Nephron progenitor cell (in vitro differentiated cells): ENCODE measurements at regions not wholly inside any gene's neighbourhood (a gene's known extent, or its start where the extent isn't known, plus 50 kb on each side); places are given as distances from the start of the nearest gene placed in this dataset.
"Not testable (repeated sequence)": the region's sequence is repeated elsewhere in the genome, so short reads cannot be mapped to it uniquely, and the experiment has no call there.

ENCODE experiments used
- DNase-seq: peaks from one replicate; pipeline ENCODE4 v3.0.0; 2021
- H3K27ac Mint-ChIP-seq: 2 replicates; pipeline ENCODE4 v1.8.0; 2021; ENCODE audit warnings: mild to moderate bottlenecking, moderate library complexity, mixed read lengths
- H3K27me3 Mint-ChIP-seq: 2 replicates; pipeline ENCODE4 v1.8.0; 2021; ENCODE audit warnings: mild to moderate bottlenecking, low read depth, mixed read lengths; ENCODE audit not compliant: poor library complexity
- H3K36me3 Mint-ChIP-seq: 2 replicates; pipeline ENCODE4 v1.8.0; 2021; ENCODE audit warnings: low read depth, mixed read lengths
- H3K4me1 Mint-ChIP-seq: 2 replicates; pipeline ENCODE4 v1.8.0; 2021; ENCODE audit warnings: mixed read lengths
- H3K4me3 Mint-ChIP-seq: 2 replicates; pipeline ENCODE4 v1.8.0; 2021; ENCODE audit warnings: mild to moderate bottlenecking, moderate library complexity, mixed read lengths
- H3K9me3 Mint-ChIP-seq: 2 replicates; pipeline ENCODE4 v1.8.0; 2021; ENCODE audit warnings: mild to moderate bottlenecking, moderate library complexity, mixed read lengths
- CTCF ChIP-seq: fragments of 200-600 bp; sonication (generic); IDR thresholded peaks from 2 replicates; pipeline ENCODE4 v1.5.0; 2021; ENCODE audit warnings: antibody characterized with exemption

- Mint-ChIP-seq H3K36me3 (no peaks in the 10 kb centered on the region), H3K27ac (no peak overlapping the region), H3K4me3 (no peak overlapping the region), H3K9me3 (no peaks in the 10 kb centered on the region), H3K4me1 (peaks cover 8% of the 10 kb centered on the region), H3K27me3 (peaks cover 52% of the 10 kb centered on the region)
- no peak for TF ChIP-seq CTCF
- DNase-seq, result no peak
These were observed 77.8 kb upstream of the ZNF184 start for GRCh38 chr6:27550692-27551091.

- H3K4me3 Mint-ChIP-seq, H3K27ac Mint-ChIP-seq, H3K36me3 Mint-ChIP-seq, H3K9me3 Mint-ChIP-seq, DNase-seq: not testable (repeated sequence)
- peaks cover 63% of the 10 kb centered on the region for H3K27me3 Mint-ChIP-seq
- peaks cover 20% of the 10 kb centered on the region for H3K4me1 Mint-ChIP-seq
These were observed 76.3 kb upstream of the ZNF184 start for GRCh38 chr6:27549241-27549598.

GRCh38 chr6:27547157-27548075 lies 74.5 kb upstream of the ZNF184 start:
- H3K4me1 Mint-ChIP-seq, result peaks cover 16% of the 10 kb centered on the region
- no peak for TF ChIP-seq CTCF
- DNase-seq, result peak; percentile 72
- H3K36me3 Mint-ChIP-seq, result peaks cover 6% of the 10 kb centered on the region
- peak overlapping the region; percentile 91 for H3K4me3 Mint-ChIP-seq
- H3K9me3 Mint-ChIP-seq, result peaks cover 9% of the 10 kb centered on the region
- H3K27me3 Mint-ChIP-seq, result peaks cover 64% of the 10 kb centered on the region
- H3K27ac Mint-ChIP-seq, result no peak overlapping the region

GRCh38 chr6:27546522-27546921 lies 73.6 kb upstream of the ZNF184 start:
- DNase-seq, result no peak
- peak overlapping the region; percentile 91 for H3K4me3 Mint-ChIP-seq
- peaks cover 68% of the 10 kb centered on the region for H3K27me3 Mint-ChIP-seq
- TF ChIP-seq CTCF, result no peak
- peaks cover 16% of the 10 kb centered on the region for H3K4me1 Mint-ChIP-seq
- H3K36me3 Mint-ChIP-seq, result peaks cover 6% of the 10 kb centered on the region
- H3K27ac Mint-ChIP-seq, result no peak overlapping the region
- H3K9me3 Mint-ChIP-seq, result peaks cover 17% of the 10 kb centered on the region

- DNase-seq, result peak; percentile 80
- TF ChIP-seq CTCF, result no peak
- peak overlapping the region; percentile 92 for H3K4me3 Mint-ChIP-seq
- peaks cover 20% of the 10 kb centered on the region for H3K9me3 Mint-ChIP-seq
- H3K36me3 Mint-ChIP-seq, result peaks cover 6% of the 10 kb centered on the region
- peaks cover 16% of the 10 kb centered on the region for H3K4me1 Mint-ChIP-seq
- H3K27ac Mint-ChIP-seq, result peak overlapping the region; percentile 64
- H3K27me3 Mint-ChIP-seq, result peaks cover 72% of the 10 kb centered on the region
These were observed 72.6 kb upstream of the ZNF184 start for GRCh38 chr6:27545271-27546046.

- peak overlapping the region; percentile 92 for H3K4me3 Mint-ChIP-seq
- peaks cover 77% of the 10 kb centered on the region for H3K27me3 Mint-ChIP-seq
- H3K36me3 Mint-ChIP-seq, result peaks cover 6% of the 10 kb centered on the region
- no peak overlapping the region for H3K27ac Mint-ChIP-seq
- TF ChIP-seq CTCF, result no peak
- H3K4me1 Mint-ChIP-seq, result peaks cover 16% of the 10 kb centered on the region
- peak; percentile 29 for DNase-seq
- H3K9me3 Mint-ChIP-seq, result peaks cover 20% of the 10 kb centered on the region
These were observed 71.8 kb upstream of the ZNF184 start for GRCh38 chr6:27544612-27545260.

- peaks cover 16% of the 10 kb centered on the region for H3K4me1 Mint-ChIP-seq
- H3K27ac Mint-ChIP-seq, result not testable (repeated sequence)
These were observed 71.2 kb upstream of the ZNF184 start for GRCh38 chr6:27544135-27544534.

More at GRCh38 chr6:27544135-27544534, 71.2 kb upstream of the ZNF184 start:
- Mint-ChIP-seq H3K4me3 (peak overlapping the region; percentile 92), H3K9me3 (peaks cover 20% of the 10 kb centered on the region), H3K27me3 (peaks cover 83% of the 10 kb centered on the region)
- DNase-seq, H3K36me3 Mint-ChIP-seq: not testable (repeated sequence)
